ENCODE measurements at regions not wholly inside any gene's neighbourhood (a gene's known extent, or its start where the extent isn't known, plus 50 kb on each side); places are given as distances from the start of the nearest gene placed in this dataset.

GRCh38 chr2:14530506-14530905 is 102.0 kb upstream of the LRATD1 start:
- TF ChIP-seq CTCF (IDR thresholded peaks at IDR 0.05), result no peak
- no peak for TF ChIP-seq POLR2A (IDR thresholded peaks at IDR 0.05)

Measured in heart left ventricle (tissue), 13 donors.